SU-DHL-6 (cell line): ENCODE measurements at regions not wholly inside any gene's neighbourhood (a gene's known extent, or its start where the extent isn't known, plus 50 kb on each side); places are given as distances from the start of the nearest gene placed in this dataset.

Experiments used
- EZH2phosphoT487 ChIP-seq: fragments of 200-600 bp; sonication (generic), shearing (Covaris generic); conservative IDR thresholded peaks from 2 replicates; pipeline ENCODE4 v1.6.1; 2018; ENCODE audit warnings: mild to moderate bottlenecking, antibody characterized with exemption, low read length, moderate library complexity, mixed read lengths
- TF ChIP-seq, protein P1 (sequence below): fragments of 200-600 bp; sonication (generic); IDR thresholded peaks from one replicate; pipeline ENCODE4 v1.5.1; 2017; ENCODE audit warnings: antibody characterized with exemption, mild to moderate bottlenecking, low read length, moderate library complexity; ENCODE audit not compliant: insufficient read depth, poor library complexity, severe bottlenecking

DNA sequence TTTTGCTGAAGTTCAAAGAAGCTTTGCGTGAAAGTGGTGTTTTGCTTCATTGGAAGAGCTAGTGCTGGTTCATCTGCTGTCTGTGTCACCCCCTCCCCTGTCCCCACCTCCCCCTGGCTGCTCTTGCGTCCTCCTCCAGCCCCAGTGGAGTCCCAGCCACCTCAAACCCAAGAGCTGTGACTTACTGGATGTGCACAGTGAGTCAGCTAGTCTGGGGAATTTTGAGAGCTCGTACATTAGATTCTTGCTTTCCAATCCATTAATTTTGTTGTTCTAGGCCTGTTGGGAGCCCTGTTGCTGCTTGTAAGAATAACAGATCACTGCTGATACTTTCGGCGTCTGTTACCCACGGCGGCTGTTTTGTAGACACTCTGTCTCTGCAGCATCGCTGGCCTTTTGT, 412.1 kb downstream of the TSN start:
- TF ChIP-seq, protein P1, sequence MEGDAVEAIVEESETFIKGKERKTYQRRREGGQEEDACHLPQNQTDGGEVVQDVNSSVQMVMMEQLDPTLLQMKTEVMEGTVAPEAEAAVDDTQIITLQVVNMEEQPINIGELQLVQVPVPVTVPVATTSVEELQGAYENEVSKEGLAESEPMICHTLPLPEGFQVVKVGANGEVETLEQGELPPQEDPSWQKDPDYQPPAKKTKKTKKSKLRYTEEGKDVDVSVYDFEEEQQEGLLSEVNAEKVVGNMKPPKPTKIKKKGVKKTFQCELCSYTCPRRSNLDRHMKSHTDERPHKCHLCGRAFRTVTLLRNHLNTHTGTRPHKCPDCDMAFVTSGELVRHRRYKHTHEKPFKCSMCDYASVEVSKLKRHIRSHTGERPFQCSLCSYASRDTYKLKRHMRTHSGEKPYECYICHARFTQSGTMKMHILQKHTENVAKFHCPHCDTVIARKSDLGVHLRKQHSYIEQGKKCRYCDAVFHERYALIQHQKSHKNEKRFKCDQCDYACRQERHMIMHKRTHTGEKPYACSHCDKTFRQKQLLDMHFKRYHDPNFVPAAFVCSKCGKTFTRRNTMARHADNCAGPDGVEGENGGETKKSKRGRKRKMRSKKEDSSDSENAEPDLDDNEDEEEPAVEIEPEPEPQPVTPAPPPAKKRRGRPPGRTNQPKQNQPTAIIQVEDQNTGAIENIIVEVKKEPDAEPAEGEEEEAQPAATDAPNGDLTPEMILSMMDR, result no peak
- no peak for TF ChIP-seq EZH2phosphoT487
